GM03348 (cell line): ENCODE measurements at regions not wholly inside any gene's neighbourhood (a gene's known extent, or its start where the extent isn't known, plus 50 kb on each side); places are given as distances from the start of the nearest gene placed in this dataset.
"Not testable (repeated sequence)": the region's sequence is repeated elsewhere in the genome, so short reads cannot be mapped to it uniquely, and the experiment has no call there.

Experiments used
- DNase-seq: peaks from one replicate; pipeline ENCODE4 v3.0.0; 2012; ENCODE audit warnings: low spot score

DNA sequence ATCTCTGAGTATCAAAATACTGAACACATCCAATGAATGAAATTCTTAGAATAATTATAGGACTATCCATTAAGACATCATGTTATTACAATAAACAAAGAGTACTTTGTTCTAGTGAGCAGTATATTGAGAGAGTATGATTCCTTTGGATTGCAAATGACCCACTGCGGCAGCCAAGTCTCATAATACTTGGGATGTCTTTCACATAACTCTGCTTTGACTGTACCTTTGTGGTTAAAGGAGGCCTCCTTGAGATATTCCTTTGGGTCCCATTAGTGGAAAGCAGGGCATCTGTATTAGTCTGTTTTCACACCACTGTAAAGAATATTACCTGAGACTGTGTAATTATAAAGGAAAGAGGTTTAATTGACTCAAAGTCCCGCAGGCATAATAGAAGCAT lies 593.8 kb downstream of the TRHDE start:
- DNase-seq = no peak

DNA sequence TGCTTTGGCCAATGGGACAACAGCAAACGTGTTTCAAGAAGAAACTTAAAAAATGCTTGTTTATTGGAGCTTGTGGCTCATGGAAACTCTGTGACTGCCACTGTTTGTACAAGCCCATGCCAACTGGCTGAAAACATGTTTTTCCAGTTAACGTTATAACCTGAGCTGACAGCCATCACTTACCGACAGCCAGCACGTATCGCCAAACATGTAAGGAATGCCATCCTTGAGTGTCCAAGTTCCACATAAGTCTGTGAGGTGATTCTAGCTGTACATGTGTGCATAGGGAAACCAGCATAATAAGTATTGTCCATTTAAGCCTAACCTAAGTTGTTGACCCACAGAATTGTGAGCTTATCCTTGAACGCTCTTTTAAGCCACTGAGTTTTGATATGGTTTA lies 596.9 kb downstream of the TRHDE start:
- DNase-seq = no peak

GRCh38 chr12:72872238-72872887 lies 600.2 kb downstream of the TRHDE start:
- DNase-seq = no peak

GRCh38 chr12:72872996-72873395 lies 600.8 kb downstream of the TRHDE start:
- no peak for DNase-seq

GRCh38 chr12:72876092-72876491 lies 603.9 kb downstream of the TRHDE start:
- DNase-seq = no peak

GRCh38 chr12:72888693-72889092 lies 616.5 kb downstream of the TRHDE start:
- no peak for DNase-seq

GRCh38 chr12:72889791-72890190 lies 617.6 kb downstream of the TRHDE start:
- DNase-seq = no peak

DNA sequence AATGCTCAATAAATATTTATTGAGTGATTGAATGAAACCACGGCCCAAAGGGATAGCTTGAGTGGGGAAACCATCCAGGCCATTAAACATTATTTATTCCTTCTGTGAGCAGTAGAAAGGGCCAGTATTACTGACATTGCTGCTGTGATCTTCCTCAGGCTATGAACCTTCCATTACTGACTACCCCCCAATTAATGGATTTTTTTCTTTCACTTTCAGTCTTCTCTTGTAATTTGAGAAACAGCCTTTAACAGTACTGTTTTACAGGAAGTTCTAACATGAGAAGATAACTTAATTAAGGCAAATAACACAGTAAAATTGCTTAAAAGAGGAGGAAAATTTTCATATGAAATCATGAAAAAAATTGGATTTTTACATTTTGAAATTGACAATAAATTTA lies 629.5 kb downstream of the TRHDE start:
- DNase-seq = no peak

DNA sequence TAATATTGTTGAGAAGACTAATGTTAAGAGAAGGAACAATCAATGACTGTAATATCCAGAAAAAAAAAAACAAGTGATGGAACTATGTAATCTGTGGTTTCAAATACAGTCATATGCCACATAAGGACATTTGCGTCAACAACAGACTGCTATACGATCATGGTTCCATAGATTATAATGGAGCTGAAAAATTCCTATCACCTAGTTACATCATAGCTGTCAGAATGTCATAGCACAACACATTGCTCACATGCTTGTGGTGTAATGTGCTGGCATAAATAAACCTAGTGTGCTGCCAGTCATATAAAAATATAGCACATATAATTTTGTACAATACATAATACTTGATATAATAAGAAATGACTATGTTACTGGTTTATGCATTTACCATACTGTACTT lies 653.5 kb downstream of the TRHDE start:
- no peak for DNase-seq

DNA sequence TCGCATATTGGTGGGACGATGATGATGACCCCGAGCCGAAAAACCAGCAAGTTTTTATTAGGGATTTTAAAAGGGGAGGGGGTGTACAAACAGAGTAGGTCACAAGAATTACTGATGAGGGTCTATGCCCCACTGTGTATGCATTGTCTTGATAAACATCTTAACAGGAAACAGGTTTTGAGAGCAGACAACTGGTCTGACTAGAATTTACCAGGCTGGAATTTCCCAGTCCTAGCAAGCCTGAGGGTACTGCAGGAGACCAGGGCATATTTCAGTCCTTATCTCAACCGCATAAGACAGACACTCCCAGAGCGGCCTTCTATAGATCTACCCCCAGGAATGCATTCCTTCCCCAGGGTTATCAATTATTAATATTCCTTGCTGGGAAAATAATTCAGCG lies 659.7 kb downstream of the TRHDE start:
- DNase-seq = not testable (repeated sequence)

- DNase-seq = no peak
Measured at GRCh38 chr12:72937486-72937885, 665.3 kb downstream of the TRHDE start.

DNA sequence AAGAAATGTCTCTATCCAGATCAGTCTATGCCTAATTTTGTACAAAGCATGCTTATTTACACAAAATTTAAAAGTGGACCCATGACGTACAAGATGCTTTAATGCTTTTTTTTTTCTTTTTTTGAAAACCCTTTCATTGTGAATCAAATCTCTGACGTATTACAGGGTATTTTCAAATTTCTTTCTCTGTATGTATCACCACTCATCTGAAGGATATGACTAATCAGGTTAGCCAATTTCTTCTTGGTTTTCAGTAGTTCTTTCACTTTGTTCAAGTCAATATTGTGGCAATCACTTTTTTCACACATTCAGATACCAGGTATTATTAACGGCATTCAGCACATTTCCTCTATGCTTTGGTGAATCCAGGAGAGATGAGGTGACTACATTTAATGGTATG lies 685.3 kb downstream of the TRHDE start:
- DNase-seq = no peak

DNA sequence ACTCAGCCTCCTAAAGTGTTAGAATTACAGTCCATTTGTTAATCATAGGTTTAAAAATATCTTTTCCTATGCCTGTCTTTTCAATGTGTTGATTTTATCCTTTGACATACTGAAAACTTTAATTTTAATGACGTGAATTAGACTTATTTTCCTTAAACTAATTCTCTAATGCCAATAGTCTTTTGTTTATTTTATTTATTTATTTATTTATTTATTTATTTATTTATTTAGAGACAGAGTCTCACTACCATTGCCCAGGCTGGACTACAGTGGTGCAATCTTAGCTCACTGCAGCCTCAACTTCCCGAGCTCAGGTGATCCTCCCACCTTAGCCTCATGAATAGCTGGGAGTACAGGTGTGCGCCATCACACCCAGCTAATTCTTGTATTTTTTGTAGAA lies 694.5 kb downstream of the TRHDE start:
- no peak for DNase-seq

DNA sequence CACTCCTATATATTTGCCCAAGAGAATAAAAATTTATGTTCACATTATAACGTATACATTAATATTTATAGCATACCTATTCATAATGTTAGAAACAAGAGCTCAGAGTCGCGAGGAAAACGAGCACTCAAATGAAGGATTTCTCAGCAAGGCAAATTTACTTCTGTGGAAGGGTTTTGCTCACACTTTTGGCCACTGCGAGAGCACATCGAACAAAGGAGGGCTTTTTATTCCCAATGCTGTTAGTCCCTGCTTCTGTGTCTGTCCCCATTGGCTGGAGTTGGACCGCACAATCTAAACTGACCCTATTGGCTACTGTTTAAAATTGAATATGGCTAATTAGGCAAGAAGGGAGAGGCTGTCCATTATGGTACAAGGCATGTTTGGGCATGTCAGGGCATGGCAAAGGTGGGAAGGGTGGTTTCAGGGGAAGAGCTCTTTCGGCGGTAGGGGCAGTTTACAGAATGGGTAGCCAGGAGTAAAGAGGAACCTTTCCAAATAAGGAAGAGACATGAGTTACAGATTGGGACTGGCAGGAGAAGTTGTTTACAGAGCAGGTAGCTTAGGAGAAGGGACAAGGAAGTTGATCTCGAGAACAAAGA lies 702.9 kb downstream of the TRHDE start:
- no peak for DNase-seq

DNA sequence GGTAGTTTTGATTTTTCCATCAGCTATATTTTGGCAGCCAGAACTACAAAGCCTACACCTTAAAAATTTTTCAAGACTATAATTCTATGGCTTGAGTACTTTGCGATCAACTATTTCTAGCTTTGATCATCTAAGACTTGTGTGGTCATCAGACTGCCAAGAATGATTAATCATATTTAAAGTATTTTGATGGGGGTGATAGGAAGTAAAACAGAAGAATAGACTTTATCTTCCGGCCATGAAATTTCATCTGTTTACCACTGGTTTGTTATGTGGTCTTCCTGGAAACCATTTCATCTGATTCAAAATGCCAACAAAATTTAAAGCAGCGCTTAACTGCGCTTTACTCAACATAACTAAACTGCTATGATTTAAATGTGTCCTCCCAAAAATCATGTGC lies 706.8 kb downstream of the TRHDE start:
- DNase-seq = no peak

GRCh38 chr12:72982356-72982755 lies 710.2 kb downstream of the TRHDE start:
- DNase-seq = no peak

GRCh38 chr12:72986963-72987362 lies 714.8 kb downstream of the TRHDE start:
- no peak for DNase-seq

DNA sequence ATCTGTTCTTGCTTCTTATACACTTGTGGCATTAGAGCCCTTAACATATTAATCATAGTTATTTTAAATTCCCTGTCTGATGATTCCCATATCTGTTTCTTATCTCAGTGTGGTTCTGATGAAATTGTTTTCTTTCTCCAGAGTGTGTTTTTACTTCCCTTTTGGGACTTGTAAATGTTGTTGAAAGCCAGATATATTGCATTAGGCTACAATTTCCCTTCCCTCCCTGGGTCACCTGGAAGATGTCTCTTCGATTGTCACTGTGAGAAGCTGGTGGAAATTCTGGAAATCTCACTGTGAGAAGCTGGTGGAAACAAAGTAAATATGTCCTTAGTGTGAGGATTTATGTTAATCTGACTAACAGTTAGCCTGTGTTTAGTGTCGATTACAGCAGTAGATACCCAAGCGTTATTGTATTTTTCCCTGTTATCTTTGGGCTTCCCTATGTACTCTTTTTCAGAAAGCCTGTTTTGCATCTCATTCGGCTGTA lies 717.3 kb downstream of the TRHDE start:
- DNase-seq = no peak

DNA sequence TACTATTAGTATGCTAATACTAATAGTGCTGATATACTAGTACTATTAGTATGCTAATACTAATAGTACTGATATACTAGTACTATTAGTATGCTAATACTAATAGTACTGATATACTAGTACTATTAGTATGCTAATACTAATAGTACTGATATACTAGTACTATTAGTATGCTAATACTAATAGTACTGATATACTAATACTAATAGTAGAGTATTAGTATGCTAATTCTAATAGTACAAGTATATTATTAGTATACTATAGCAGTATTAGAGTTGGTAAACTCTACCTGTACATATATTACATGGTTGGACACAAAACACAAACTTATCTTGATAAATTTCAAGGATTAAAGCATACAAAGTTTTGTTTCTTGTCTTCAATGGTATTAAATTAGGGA lies 722.9 kb downstream of the TRHDE start:
- not testable (repeated sequence) for DNase-seq

GRCh38 chr12:72995616-72996015 lies 723.4 kb downstream of the TRHDE start:
- no peak for DNase-seq

DNA sequence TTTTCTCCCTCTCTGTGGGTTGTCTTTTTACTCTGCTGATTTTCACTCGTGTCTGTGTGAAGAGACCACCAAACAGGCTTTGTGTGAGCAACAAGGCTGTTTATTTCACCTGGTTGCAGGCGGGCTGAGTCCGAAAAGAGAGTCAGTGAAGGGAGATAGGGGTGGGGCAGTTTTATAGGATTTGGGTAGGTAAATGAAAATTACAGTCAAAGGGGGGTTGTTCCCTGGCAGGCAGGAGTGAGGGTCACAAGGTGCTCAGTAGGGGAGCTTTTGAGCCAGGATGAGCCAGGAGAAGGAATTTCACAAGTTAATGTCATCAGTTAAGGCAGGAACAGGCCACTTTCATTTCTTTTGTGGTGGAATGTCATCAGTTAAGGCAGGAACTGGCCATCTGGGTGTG lies 729.6 kb downstream of the TRHDE start:
- DNase-seq = not testable (repeated sequence)

GRCh38 chr12:73002504-73002903 lies 730.3 kb downstream of the TRHDE start:
- DNase-seq = not testable (repeated sequence)

DNA sequence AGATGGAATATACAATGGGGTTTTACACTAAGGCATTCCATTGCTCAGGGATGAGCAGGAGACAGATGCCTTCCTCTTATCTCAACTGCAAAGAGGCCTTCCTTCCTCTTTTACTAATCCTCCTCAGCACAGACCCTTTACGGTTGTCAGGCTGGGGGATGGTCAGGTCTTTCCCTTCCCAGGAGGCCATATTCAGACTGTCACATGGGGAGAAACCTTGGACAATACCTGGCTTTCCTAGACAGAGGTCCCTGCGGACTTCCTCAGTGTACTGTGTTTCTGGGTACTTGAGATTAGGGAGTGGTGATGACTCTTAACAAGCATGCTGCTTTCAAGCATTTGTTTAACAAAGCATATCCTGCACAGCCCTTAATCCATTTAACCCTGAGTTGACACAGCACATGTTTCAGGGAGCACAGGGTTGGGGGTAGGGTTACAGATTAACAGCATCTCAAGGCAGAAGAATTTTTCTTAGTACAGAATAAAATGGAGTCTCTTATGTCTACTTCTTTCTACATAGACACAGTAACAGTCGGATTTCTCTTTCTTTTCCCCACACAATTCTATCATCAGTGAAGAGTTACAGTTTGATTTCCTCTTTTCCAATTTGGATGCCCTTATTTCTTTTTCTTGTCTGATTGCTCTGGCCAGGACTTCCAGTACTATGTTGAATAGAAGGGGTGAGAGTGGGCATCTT lies 737.1 kb downstream of the TRHDE start:
- DNase-seq = not testable (repeated sequence)
